OCI-LY7 (cell line): ENCODE measurements at regions not wholly inside any gene's neighbourhood (a gene's known extent, or its start where the extent isn't known, plus 50 kb on each side); places are given as distances from the start of the nearest gene placed in this dataset.

ENCODE experiments used
- CTCF ChIP-seq: fragments of 200-600 bp; sonication (generic); conservative IDR thresholded peaks from 2 replicates; pipeline ENCODE4 v1.5.1; 2014; ENCODE audit warnings: mild to moderate bottlenecking, antibody characterized with exemption, low read length, moderate library complexity, mixed read lengths
- EZH2phosphoT487 ChIP-seq: fragments of 200-600 bp; sonication (generic); IDR thresholded peaks from 2 replicates; pipeline ENCODE4 v1.6.1; 2018; ENCODE audit warnings: low read depth, borderline replicate concordance, mild to moderate bottlenecking, mixed run types, antibody characterized with exemption, low read length, moderate library complexity, mixed read lengths

DNA sequence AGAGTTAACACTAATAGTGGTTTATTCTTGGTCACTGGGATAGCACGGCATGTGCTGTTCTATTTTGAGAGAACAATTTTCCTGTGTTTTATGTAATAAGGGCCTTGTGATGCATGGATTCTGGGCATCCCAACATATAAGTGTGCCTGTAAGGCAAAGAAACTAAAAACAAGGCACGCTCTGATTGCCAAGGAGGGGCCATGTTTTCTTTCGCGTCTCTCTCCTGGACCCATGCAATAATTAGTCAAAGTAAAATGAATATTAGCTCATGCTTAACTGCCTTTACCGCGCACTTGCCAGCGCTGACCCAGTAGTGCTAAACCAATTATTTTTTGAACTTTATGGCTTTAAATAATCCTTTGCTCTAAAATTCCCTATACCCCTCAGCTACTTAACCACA is 140.9 kb downstream of the PSAT1 start:
- TF ChIP-seq CTCF (no peak), EZH2phosphoT487 (no peak)
